ENCODE measurements at regions not wholly inside any gene's neighbourhood (a gene's known extent, or its start where the extent isn't known, plus 50 kb on each side); places are given as distances from the start of the nearest gene placed in this dataset.
A peak's percentile ranks its signal among the peaks of the same experiment; 100 is the strongest.
"Not testable (repeated sequence)": the region's sequence is repeated elsewhere in the genome, so short reads cannot be mapped to it uniquely, and the experiment has no call there.

- no peak for DNase-seq (ENCODE audit: low spot score)
These were observed 203.8 kb downstream of the TPRG1 start for GRCh38 chr3:189375532-189375931.

- DNase-seq (ENCODE audit: low spot score): no peak
These were observed 211.9 kb downstream of the TPRG1 start for GRCh38 chr3:189383630-189384029.

- DNase-seq (ENCODE audit: low spot score): not testable (repeated sequence)
These were observed 214.1 kb downstream of the TPRG1 start for GRCh38 chr3:189385880-189386279.

GRCh38 chr3:189386739-189387138, 215.0 kb downstream of the TPRG1 start:
- DNase-seq (ENCODE audit: low spot score): no peak

- no peak for DNase-seq (ENCODE audit: low spot score)
These were observed 217.6 kb downstream of the TPRG1 start for GRCh38 chr3:189389346-189389745.

- peak; percentile 17 for DNase-seq (ENCODE audit: low spot score)
These were observed 221.8 kb downstream of the TPRG1 start for GRCh38 chr3:189393598-189393997.

GRCh38 chr3:189394599-189395121, 222.9 kb downstream of the TPRG1 start:
- DNase-seq (ENCODE audit: low spot score): no peak

GRCh38 chr3:189395825-189396224, 224.1 kb downstream of the TPRG1 start:
- DNase-seq (ENCODE audit: low spot score): no peak

- DNase-seq (ENCODE audit: low spot score): no peak
These were observed 226.9 kb downstream of the TPRG1 start for GRCh38 chr3:189398656-189399055.

- DNase-seq (ENCODE audit: low spot score): no peak
These were observed 229.4 kb downstream of the TPRG1 start for GRCh38 chr3:189401196-189401595.

- no peak for DNase-seq (ENCODE audit: low spot score)
These were observed 228.0 kb upstream of the TP63 start for GRCh38 chr3:189403194-189403593.

GRCh38 chr3:189404024-189404423, 227.2 kb upstream of the TP63 start:
- DNase-seq (ENCODE audit: low spot score): no peak

- DNase-seq (ENCODE audit: low spot score): no peak
These were observed 226.2 kb upstream of the TP63 start for GRCh38 chr3:189404797-189405484.

- no peak for DNase-seq (ENCODE audit: low spot score)
These were observed 225.0 kb upstream of the TP63 start for GRCh38 chr3:189406148-189406547.

GRCh38 chr3:189410522-189410921, 220.7 kb upstream of the TP63 start:
- no peak for DNase-seq (ENCODE audit: low spot score)

GRCh38 chr3:189419038-189419437, 212.2 kb upstream of the TP63 start:
- no peak for DNase-seq (ENCODE audit: low spot score)

GRCh38 chr3:189419683-189420082, 211.5 kb upstream of the TP63 start:
- no peak for DNase-seq (ENCODE audit: low spot score)

GRCh38 chr3:189424922-189425321, 206.3 kb upstream of the TP63 start:
- DNase-seq (ENCODE audit: low spot score): no peak

GRCh38 chr3:189429019-189429418, 202.2 kb upstream of the TP63 start:
- no peak for DNase-seq (ENCODE audit: low spot score)

- no peak for DNase-seq (ENCODE audit: low spot score)
These were observed 201.0 kb upstream of the TP63 start for GRCh38 chr3:189430166-189430565.

- DNase-seq (ENCODE audit: low spot score): not testable (repeated sequence)
These were observed 188.9 kb upstream of the TP63 start for GRCh38 chr3:189442257-189442656.

GRCh38 chr3:189446959-189447560, 184.1 kb upstream of the TP63 start:
- DNase-seq (ENCODE audit: low spot score): no peak

GRCh38 chr3:189449084-189449483, 182.1 kb upstream of the TP63 start:
- no peak for DNase-seq (ENCODE audit: low spot score)

- no peak for DNase-seq (ENCODE audit: low spot score)
These were observed 176.2 kb upstream of the TP63 start for GRCh38 chr3:189455009-189455408.
